Adrenal gland (tissue), 9 donors: ENCODE measurements at regions not wholly inside any gene's neighbourhood (a gene's known extent, or its start where the extent isn't known, plus 50 kb on each side); places are given as distances from the start of the nearest gene placed in this dataset.

ENCODE experiments used
- DNase-seq, 7 donors: peaks; one replicate each; pipeline ENCODE4 v3.0.0-alpha.2; 2019 to 2020
- H3K27ac ChIP-seq, 5 donors: fragments of 200-600 bp; sonication (generic) in 4 of 5; 1 replicate in 3 of 5; 2 replicates in 2 of 5; pipeline versions ENCODE4 v1.5.1 to v1.8.0; 2016 to 2020; ENCODE audit warnings: mild to moderate bottlenecking in 1 of 5
- H3K27me3 ChIP-seq: fragments of 200-600 bp; 2 replicates; pipeline ENCODE4 v1.8.0; 2021
- H3K36me3 ChIP-seq, 2 donors: fragments of 200-600 bp; replicated peaks in 1 of 2; 1 replicate in 1 of 2; 2 replicates in 1 of 2; pipeline versions ENCODE4 v1.5.1 to v1.8.0; 2018 to 2022
- H3K4me1 ChIP-seq, 2 donors: fragments of 200-600 bp; replicated peaks in 1 of 2; 1 replicate in 1 of 2; 2 replicates in 1 of 2; pipeline versions ENCODE4 v1.5.1 to v1.8.0; 2018 to 2021
- H3K4me3 ChIP-seq, 4 donors: fragments of 200-600 bp; sonication (generic) in 3 of 4; one replicate each; pipeline ENCODE4 v1.5.1; 2016 to 2018
- H3K9me3 ChIP-seq, 3 donors: fragments of 200-600 bp; sonication (generic) in 1 of 3; replicated peaks in 1 of 3; 1 replicate in 2 of 3; 2 replicates in 1 of 3; pipeline versions ENCODE4 v1.5.1 to v1.8.0; 2016 to 2021
- CTCF ChIP-seq, 6 experiments: fragments of 450-650 bp in 4 of 6; fragments of 200-600 bp in 2 of 6; sonication (generic) in 1 of 6; IDR thresholded peaks; 1 replicate in 5 of 6; 2 replicates in 1 of 6; pipeline versions ENCODE4 v1.5.1 to v1.8.0; 2016 to 2021; ENCODE audit warnings: antibody characterized with exemption in 6 of 6, mild to moderate bottlenecking in 2 of 6, moderate library complexity in 1 of 6
- POLR2A ChIP-seq, 2 donors: fragments of 450-650 bp; IDR thresholded peaks; one replicate each; pipeline ENCODE4 v1.6.1; 2017; ENCODE audit warnings: antibody characterized with exemption in 2 of 2, mild to moderate bottlenecking in 2 of 2, moderate library complexity in 1 of 2
- WGBS, 4 donors: extraction: QIAGEN DNeasy Blood & Tissue Kit in 2 of 4; methylation state at CpG; one replicate each; pipeline versions ENCODE4 v1.1.5 to v1.1.7; 2013 to 2017; 5-methylcytosine and 5-hydroxymethylcytosine counted together
- intact Hi-C, 2 donors: fragments of 100-400 bp; cut with DNase I; formaldehyde crosslinking; loops; one replicate each; pipeline versions ENCODE4 v1.14.1 to v1.15.0; 2022 to 2023
- donor health status: healthy with polysubstance abuse.
- donor health status: Bipolar disorder and iron deficiency.
- donor health status: DM: yes; HTN: yes; CAD: no.
- donor health status: DM: no; HTN: no; CAD: no.
- donor health status: DM: no; HTN: no; CAD: no.

- 54 to 60% (median 58%) methylated on average over 6 of the region's 6 CpGs for WGBS, 4 donors
- Histone ChIP-seq H3K27ac (peak overlapping the region in 1 of 5 donors; percentile 37), H3K27me3 (no peaks in the 10 kb centered on the region), H3K9me3 (no peaks in the 10 kb centered on the region), H3K4me3 (no peak overlapping the region), H3K36me3 (no peaks in the 10 kb centered on the region), H3K4me1 (no peaks in the 10 kb centered on the region)
- intact Hi-C loops: no loop called here
- TF ChIP-seq CTCF (IDR thresholded peaks at IDR 0.05) (no peak), POLR2A (IDR thresholded peaks at IDR 0.05) (no peak)
- DNase-seq: no peak
Measured at GRCh38 chr10:62742536-62743061, 61.9 kb upstream of the ADO start.

- DNase-seq: no peak
- Histone ChIP-seq H3K4me3 (no peak overlapping the region), H3K27me3 (no peaks in the 10 kb centered on the region), H3K27ac (no peak overlapping the region), H3K4me1 (no peaks in the 10 kb centered on the region), H3K9me3 (no peaks in the 10 kb centered on the region), H3K36me3 (no peaks in the 10 kb centered on the region)
- WGBS, 4 donors: 52 to 65% (median 60%) methylated on average over 3 of the region's 3 CpGs
- TF ChIP-seq CTCF (IDR thresholded peaks at IDR 0.05) (no peak), POLR2A (IDR thresholded peaks at IDR 0.05) (no peak)
- intact Hi-C loops: no loop called here
Measured at GRCh38 chr10:62744136-62744535, 60.4 kb upstream of the ADO start.

- intact Hi-C loops: no loop called here
- Histone ChIP-seq H3K4me1 (no peaks in the 10 kb centered on the region), H3K27me3 (no peaks in the 10 kb centered on the region), H3K36me3 (no peaks in the 10 kb centered on the region), H3K4me3 (no peak overlapping the region), H3K27ac (peak overlapping the region in 1 of 5 donors; percentile 34), H3K9me3 (no peaks in the 10 kb centered on the region)
- DNase-seq: no peak
- TF ChIP-seq CTCF (IDR thresholded peaks at IDR 0.05): no peak
- TF ChIP-seq POLR2A (IDR thresholded peaks at IDR 0.05): no peak
- 76 to 89% (median 79%) methylated on average over 2 of the region's 2 CpGs for WGBS, 4 donors
Measured at GRCh38 chr10:62745581-62745980, 58.9 kb upstream of the ADO start.

- intact Hi-C loops: no loop called here
- Histone ChIP-seq H3K4me1 (no peaks in the 10 kb centered on the region), H3K9me3 (no peaks in the 10 kb centered on the region), H3K27me3 (peaks cover 3% of the 10 kb centered on the region), H3K27ac (no peak overlapping the region), H3K4me3 (no peak overlapping the region), H3K36me3 (no peaks in the 10 kb centered on the region)
- no peak for TF ChIP-seq CTCF (IDR thresholded peaks at IDR 0.05)
- no peak for TF ChIP-seq POLR2A (IDR thresholded peaks at IDR 0.05)
- DNase-seq: no peak
- 91 to 95% (median 95%) methylated on average over 3 of the region's 3 CpGs for WGBS, 4 donors
Measured at GRCh38 chr10:62746951-62747729, 57.4 kb upstream of the ADO start.
